NB4 (cell line): ENCODE measurements at regions not wholly inside any gene's neighbourhood (a gene's known extent, or its start where the extent isn't known, plus 50 kb on each side); places are given as distances from the start of the nearest gene placed in this dataset.

Experiments used
- MYC ChIP-seq: IDR thresholded peaks from 2 replicates; pipeline ENCODE4 v1.6.1; 2011; ENCODE audit warnings: low read depth, low read length
- POLR2A ChIP-seq: IDR thresholded peaks from 2 replicates; pipeline ENCODE4 v1.6.1; 2011; ENCODE audit warnings: mild to moderate bottlenecking; ENCODE audit not compliant: insufficient read length; ENCODE audit errors: extremely low read depth
- TF ChIP-seq, protein P1 (sequence below): IDR thresholded peaks from one replicate; pipeline ENCODE4 v1.5.1; 2012; ENCODE audit warnings: low read depth, low read length
- TF ChIP-seq, protein P2 (sequence below): IDR thresholded peaks from 2 replicates; pipeline ENCODE4 v1.6.1; 2011; ENCODE audit warnings: low read depth, low read length

DNA sequence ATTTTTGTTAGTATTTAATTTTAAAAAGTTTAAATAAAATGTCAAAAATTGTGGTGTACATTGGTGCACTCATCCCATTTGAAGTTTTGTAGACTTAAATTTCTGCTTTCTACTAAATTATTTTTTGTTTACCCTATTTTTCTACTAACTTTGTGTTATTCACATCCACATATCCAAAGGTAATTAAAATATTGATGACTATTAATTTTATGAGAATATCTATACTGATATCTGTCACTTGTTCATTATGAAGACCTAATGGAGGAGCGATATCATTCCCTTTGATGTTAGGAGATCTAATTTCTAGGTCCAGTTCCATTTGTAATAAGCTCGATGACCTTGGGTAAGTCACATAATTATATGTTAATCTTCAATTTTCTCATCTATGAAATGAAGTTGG lies 325.7 kb upstream of the STXBP6 start:
- TF ChIP-seq, protein P1, sequence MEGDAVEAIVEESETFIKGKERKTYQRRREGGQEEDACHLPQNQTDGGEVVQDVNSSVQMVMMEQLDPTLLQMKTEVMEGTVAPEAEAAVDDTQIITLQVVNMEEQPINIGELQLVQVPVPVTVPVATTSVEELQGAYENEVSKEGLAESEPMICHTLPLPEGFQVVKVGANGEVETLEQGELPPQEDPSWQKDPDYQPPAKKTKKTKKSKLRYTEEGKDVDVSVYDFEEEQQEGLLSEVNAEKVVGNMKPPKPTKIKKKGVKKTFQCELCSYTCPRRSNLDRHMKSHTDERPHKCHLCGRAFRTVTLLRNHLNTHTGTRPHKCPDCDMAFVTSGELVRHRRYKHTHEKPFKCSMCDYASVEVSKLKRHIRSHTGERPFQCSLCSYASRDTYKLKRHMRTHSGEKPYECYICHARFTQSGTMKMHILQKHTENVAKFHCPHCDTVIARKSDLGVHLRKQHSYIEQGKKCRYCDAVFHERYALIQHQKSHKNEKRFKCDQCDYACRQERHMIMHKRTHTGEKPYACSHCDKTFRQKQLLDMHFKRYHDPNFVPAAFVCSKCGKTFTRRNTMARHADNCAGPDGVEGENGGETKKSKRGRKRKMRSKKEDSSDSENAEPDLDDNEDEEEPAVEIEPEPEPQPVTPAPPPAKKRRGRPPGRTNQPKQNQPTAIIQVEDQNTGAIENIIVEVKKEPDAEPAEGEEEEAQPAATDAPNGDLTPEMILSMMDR, result no peak
- TF ChIP-seq POLR2A (no peak), MYC (no peak)
- TF ChIP-seq, protein P2, sequence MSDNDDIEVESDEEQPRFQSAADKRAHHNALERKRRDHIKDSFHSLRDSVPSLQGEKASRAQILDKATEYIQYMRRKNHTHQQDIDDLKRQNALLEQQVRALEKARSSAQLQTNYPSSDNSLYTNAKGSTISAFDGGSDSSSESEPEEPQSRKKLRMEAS, result no peak
